OCI-LY1 (cell line): ENCODE measurements at regions not wholly inside any gene's neighbourhood (a gene's known extent, or its start where the extent isn't known, plus 50 kb on each side); places are given as distances from the start of the nearest gene placed in this dataset.

Experiments used
- H2AFZ ChIP-seq: fragments of 200-600 bp; sonication (generic), shearing (Covaris generic); 2 replicates; pipeline ENCODE4 v1.6.0; 2014; ENCODE audit warnings: antibody characterized with exemption, mild to moderate bottlenecking, low read length
- H3F3A ChIP-seq: fragments of 200-600 bp; sonication (generic), shearing (Covaris generic); 2 replicates; pipeline ENCODE4 v1.6.0; 2014; ENCODE audit warnings: mild to moderate bottlenecking, antibody characterized with exemption, low read length, moderate library complexity; ENCODE audit not compliant: insufficient read depth
- H3K27ac ChIP-seq: fragments of 200-600 bp; sonication (generic); 2 replicates; pipeline ENCODE4 v1.5.1; 2014; ENCODE audit warnings: low read length, mixed run types, mild to moderate bottlenecking, low read depth; ENCODE audit not compliant: poor library complexity, severe bottlenecking
- H3K27me3 ChIP-seq: fragments of 200-600 bp; sonication (generic); 2 replicates; pipeline ENCODE4 v1.6.0; 2014; ENCODE audit warnings: antibody characterized with exemption, mild to moderate bottlenecking, low read length, moderate library complexity; ENCODE audit not compliant: insufficient read depth
- H3K36me3 ChIP-seq: fragments of 200-600 bp; sonication (generic); 2 replicates; pipeline ENCODE4 v1.6.1; 2014; ENCODE audit warnings: mild to moderate bottlenecking, antibody characterized with exemption, low read length, moderate library complexity, mixed read lengths; ENCODE audit not compliant: insufficient read depth
- H3K4me1 ChIP-seq: fragments of 200-600 bp; sonication (generic); 2 replicates; pipeline ENCODE4 v1.5.1; 2014; ENCODE audit warnings: mild to moderate bottlenecking, low read length, moderate library complexity; ENCODE audit not compliant: insufficient read depth, severe bottlenecking
- H3K4me2 ChIP-seq: fragments of 200-600 bp; sonication (generic), shearing (Covaris generic); 2 replicates; pipeline ENCODE4 v1.6.1; 2014; ENCODE audit warnings: low read length
- H3K4me3 ChIP-seq: fragments of 200-600 bp; sonication (generic); 2 replicates; pipeline ENCODE4 v1.5.1; 2014; ENCODE audit warnings: low read length, low read depth, mild to moderate bottlenecking, mixed read lengths; ENCODE audit not compliant: poor library complexity, severe bottlenecking
- H3K79me2 ChIP-seq: fragments of 200-600 bp; shearing (Covaris generic); 2 replicates; pipeline ENCODE4 v1.6.1; 2016; ENCODE audit warnings: mixed run types, low read length, mixed read lengths; ENCODE audit not compliant: insufficient read depth
- H3K9ac ChIP-seq: fragments of 200-600 bp; sonication (generic), shearing (Covaris generic); 2 replicates; pipeline ENCODE4 v1.6.1; 2014; ENCODE audit warnings: mild to moderate bottlenecking, low read length, mixed read lengths
- H3K9me2 ChIP-seq: fragments of 200-600 bp; sonication (generic), shearing (Covaris generic); 2 replicates; pipeline ENCODE4 v1.6.1; 2014; ENCODE audit warnings: low read depth, mild to moderate bottlenecking, low read length, mixed read lengths
- H3K9me3 ChIP-seq: fragments of 200-600 bp; shearing (Covaris generic); 2 replicates; pipeline ENCODE4 v1.6.1; 2014; ENCODE audit warnings: low read length, mixed read lengths
- H4K20me1 ChIP-seq: fragments of 200-600 bp; sonication (generic), shearing (Covaris generic); 2 replicates; pipeline ENCODE4 v1.6.0; 2016; ENCODE audit warnings: mild to moderate bottlenecking, low read length; ENCODE audit not compliant: insufficient read depth
- EZH2 ChIP-seq: fragments of 200-600 bp; sonication (generic), shearing (Covaris generic); IDR thresholded peaks from 2 replicates; pipeline ENCODE4 v1.8.0; 2017; ENCODE audit warnings: borderline replicate concordance, mixed run types, mild to moderate bottlenecking, antibody characterized with exemption, low read length, moderate library complexity, mixed read lengths
- TF ChIP-seq, protein P1 (sequence below): fragments of 200-600 bp; sonication (generic), shearing (Covaris generic); IDR thresholded peaks from 2 replicates; pipeline ENCODE4 v1.5.1; 2017; ENCODE audit warnings: mild to moderate bottlenecking, antibody characterized with exemption, low read length, moderate library complexity, mixed read lengths

DNA sequence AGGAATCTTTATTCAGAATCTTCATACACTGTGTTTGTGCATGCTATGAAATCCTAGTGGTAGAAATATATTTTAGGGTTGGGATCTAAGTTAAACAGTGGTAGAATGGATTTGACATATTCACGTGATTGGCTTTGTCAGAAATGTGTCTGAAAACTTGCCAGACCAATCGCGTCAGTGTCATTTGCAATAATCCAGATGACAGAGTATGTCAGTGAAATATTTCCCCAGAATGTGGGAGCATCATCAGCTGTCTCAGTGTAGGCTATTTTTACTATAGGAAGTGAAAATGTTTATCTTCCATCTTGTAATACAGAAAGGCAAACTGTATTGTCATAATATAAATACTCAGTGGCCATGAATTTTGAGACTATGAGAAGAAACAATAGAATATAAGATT lies 220.6 kb upstream of the EDIL3 start:
- Histone ChIP-seq H3K9me2 (no peaks in the 10 kb centered on the region), H4K20me1 (no peaks in the 10 kb centered on the region), H3K36me3 (no peaks in the 10 kb centered on the region), H3K27ac (no peak overlapping the region), H3K4me2 (no peak overlapping the region), H3K9ac (no peak overlapping the region), H2AFZ (no peak overlapping the region), H3K27me3 (no peaks in the 10 kb centered on the region), H3K4me3 (no peak overlapping the region), H3K4me1 (no peaks in the 10 kb centered on the region), H3K9me3 (no peaks in the 10 kb centered on the region), H3K79me2 (no peaks in the 10 kb centered on the region), H3F3A (no peaks in the 10 kb centered on the region)
- TF ChIP-seq, protein P1, sequence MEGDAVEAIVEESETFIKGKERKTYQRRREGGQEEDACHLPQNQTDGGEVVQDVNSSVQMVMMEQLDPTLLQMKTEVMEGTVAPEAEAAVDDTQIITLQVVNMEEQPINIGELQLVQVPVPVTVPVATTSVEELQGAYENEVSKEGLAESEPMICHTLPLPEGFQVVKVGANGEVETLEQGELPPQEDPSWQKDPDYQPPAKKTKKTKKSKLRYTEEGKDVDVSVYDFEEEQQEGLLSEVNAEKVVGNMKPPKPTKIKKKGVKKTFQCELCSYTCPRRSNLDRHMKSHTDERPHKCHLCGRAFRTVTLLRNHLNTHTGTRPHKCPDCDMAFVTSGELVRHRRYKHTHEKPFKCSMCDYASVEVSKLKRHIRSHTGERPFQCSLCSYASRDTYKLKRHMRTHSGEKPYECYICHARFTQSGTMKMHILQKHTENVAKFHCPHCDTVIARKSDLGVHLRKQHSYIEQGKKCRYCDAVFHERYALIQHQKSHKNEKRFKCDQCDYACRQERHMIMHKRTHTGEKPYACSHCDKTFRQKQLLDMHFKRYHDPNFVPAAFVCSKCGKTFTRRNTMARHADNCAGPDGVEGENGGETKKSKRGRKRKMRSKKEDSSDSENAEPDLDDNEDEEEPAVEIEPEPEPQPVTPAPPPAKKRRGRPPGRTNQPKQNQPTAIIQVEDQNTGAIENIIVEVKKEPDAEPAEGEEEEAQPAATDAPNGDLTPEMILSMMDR, result no peak
- no peak for TF ChIP-seq EZH2

GRCh38 chr5:84603568-84604185 lies 219.0 kb upstream of the EDIL3 start:
- Histone ChIP-seq H3K4me2 (no peak overlapping the region), H3K36me3 (no peaks in the 10 kb centered on the region), H3K9me2 (no peaks in the 10 kb centered on the region), H3K9ac (no peak overlapping the region), H4K20me1 (no peaks in the 10 kb centered on the region), H3K9me3 (no peaks in the 10 kb centered on the region), H3K4me1 (no peaks in the 10 kb centered on the region), H3K4me3 (no peak overlapping the region), H3F3A (no peaks in the 10 kb centered on the region), H2AFZ (no peak overlapping the region), H3K79me2 (no peaks in the 10 kb centered on the region), H3K27me3 (no peaks in the 10 kb centered on the region), H3K27ac (no peak overlapping the region)
- no peak for TF ChIP-seq EZH2
- TF ChIP-seq, protein P1, result no peak

DNA sequence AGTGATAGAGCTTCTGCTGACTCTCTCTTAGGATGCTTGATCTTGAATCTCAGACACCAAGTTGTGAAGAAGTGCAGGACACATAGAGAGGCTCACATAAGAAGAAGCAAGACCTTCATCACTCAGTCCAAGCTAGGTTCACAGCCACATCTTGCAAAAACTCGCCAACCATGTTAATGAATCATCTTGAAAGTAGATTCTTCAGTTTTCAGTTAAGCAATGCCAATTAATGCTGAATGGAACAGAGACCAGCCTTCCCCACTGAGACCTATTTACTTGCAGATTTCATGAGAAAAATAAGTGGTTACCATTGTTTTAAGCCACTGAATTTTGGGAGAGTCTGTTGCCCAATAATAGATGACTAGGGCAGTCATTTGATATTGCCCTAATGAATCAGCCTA lies 217.7 kb upstream of the EDIL3 start:
- Histone ChIP-seq H3K4me1 (no peaks in the 10 kb centered on the region), H3K27ac (no peak overlapping the region), H3K9me3 (no peaks in the 10 kb centered on the region), H3K27me3 (no peaks in the 10 kb centered on the region), H4K20me1 (no peaks in the 10 kb centered on the region), H3K4me3 (no peak overlapping the region), H3K36me3 (no peaks in the 10 kb centered on the region), H3K9ac (no peak overlapping the region), H3K9me2 (no peaks in the 10 kb centered on the region), H3K4me2 (no peak overlapping the region), H3K79me2 (no peaks in the 10 kb centered on the region), H3F3A (no peaks in the 10 kb centered on the region), H2AFZ (no peak overlapping the region)
- TF ChIP-seq, protein P1, result no peak
- TF ChIP-seq EZH2, result no peak
